Effector memory CD8-positive, alpha-beta T cell (primary cell): ENCODE measurements at regions not wholly inside any gene's neighbourhood (a gene's known extent, or its start where the extent isn't known, plus 50 kb on each side); places are given as distances from the start of the nearest gene placed in this dataset.

Experiments used
- ATAC-seq: fragments of 150-1000 bp; cut with Tn5 transposase; replicated peaks from 2 replicates; pipeline ENCODE4 v1.10.0; 2021; ENCODE audit warnings: mild to moderate bottlenecking, moderate library complexity
- DNase-seq, 3 experiments: peaks; one replicate each; pipeline ENCODE4 v3.0.0; 2021
- H3K27ac Mint-ChIP-seq, 2 donors: one replicate each; pipeline ENCODE4 v1.8.0; 2022; ENCODE audit warnings: mild to moderate bottlenecking in 2 of 2, mixed read lengths in 2 of 2, moderate library complexity in 2 of 2
- H3K27me3 Mint-ChIP-seq, 2 donors: one replicate each; pipeline ENCODE4 v1.8.0; 2022; ENCODE audit warnings: mixed read lengths in 2 of 2
- H3K36me3 Mint-ChIP-seq: one replicate; pipeline ENCODE4 v1.8.0; 2022; ENCODE audit warnings: mild to moderate bottlenecking, moderate library complexity, mixed read lengths; ENCODE audit not compliant: insufficient read depth
- H3K4me1 Mint-ChIP-seq, 2 donors: one replicate each; pipeline ENCODE4 v1.8.0; 2022; ENCODE audit warnings: low read depth in 2 of 2, mixed read lengths in 2 of 2
- H3K4me3 Mint-ChIP-seq, 2 donors: one replicate each; pipeline ENCODE4 v1.8.0; 2022; ENCODE audit warnings: mild to moderate bottlenecking in 2 of 2, mixed read lengths in 2 of 2, moderate library complexity in 2 of 2
- H3K9me3 Mint-ChIP-seq, 2 donors: one replicate each; pipeline ENCODE4 v1.8.0; 2022; ENCODE audit warnings: mixed read lengths in 2 of 2

- Mint-ChIP-seq H3K36me3 (no peaks in the 10 kb centered on the region), H3K9me3 (no peaks in the 10 kb centered on the region), H3K4me1 (no peaks in the 10 kb centered on the region), H3K27ac (no peak overlapping the region), H3K27me3 (peaks cover 30 to 33% of the 10 kb centered on the region in 2 donors), H3K4me3 (no peak overlapping the region)
- DNase-seq (no peak), ATAC-seq (no peak)
These were observed 107.1 kb downstream of the UNC5CL start for GRCh38 chr6:40931931-40932330.

- no peak for ATAC-seq
- H3K27me3 Mint-ChIP-seq = peaks cover 22 to 37% of the 10 kb centered on the region in 2 donors
- no peaks in the 10 kb centered on the region for H3K4me1 Mint-ChIP-seq
- no peaks in the 10 kb centered on the region for H3K9me3 Mint-ChIP-seq
- H3K27ac Mint-ChIP-seq = no peak overlapping the region
- no peaks in the 10 kb centered on the region for H3K36me3 Mint-ChIP-seq
- DNase-seq = no peak
- no peak overlapping the region for H3K4me3 Mint-ChIP-seq
These were observed 108.5 kb downstream of the UNC5CL start for GRCh38 chr6:40930555-40930954.

DNA sequence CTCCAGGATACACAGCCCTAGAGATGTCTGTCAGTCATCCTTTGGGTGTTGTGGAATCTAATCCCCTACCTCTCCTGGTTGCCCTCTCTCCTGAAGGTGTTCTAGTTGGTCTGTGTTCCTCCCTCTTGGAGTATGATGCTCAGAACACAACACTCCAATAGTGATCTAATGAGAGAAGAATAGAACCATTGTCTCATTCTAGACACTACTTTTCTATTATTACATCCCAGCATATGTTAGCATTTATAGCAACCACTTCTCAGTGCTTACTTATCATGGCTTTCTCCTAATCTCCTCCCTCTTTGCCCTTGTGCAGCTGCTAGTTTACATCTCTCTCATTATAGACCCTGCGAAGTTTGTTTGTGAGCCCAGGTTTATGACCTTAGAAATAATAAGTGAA is 109.0 kb downstream of the UNC5CL start:
- no peaks in the 10 kb centered on the region for H3K9me3 Mint-ChIP-seq
- peaks cover 20 to 37% of the 10 kb centered on the region in 2 donors for H3K27me3 Mint-ChIP-seq
- DNase-seq (no peak), ATAC-seq (no peak)
- H3K4me3 Mint-ChIP-seq = no peak overlapping the region
- no peak overlapping the region for H3K27ac Mint-ChIP-seq
- H3K4me1 Mint-ChIP-seq = no peaks in the 10 kb centered on the region
- H3K36me3 Mint-ChIP-seq = no peaks in the 10 kb centered on the region

GRCh38 chr6:40929176-40929575 is 109.8 kb downstream of the UNC5CL start:
- H3K27ac Mint-ChIP-seq = no peak overlapping the region
- no peak for DNase-seq
- H3K9me3 Mint-ChIP-seq = no peaks in the 10 kb centered on the region
- H3K27me3 Mint-ChIP-seq = peaks cover 11 to 32% of the 10 kb centered on the region in 2 donors
- H3K4me1 Mint-ChIP-seq = no peaks in the 10 kb centered on the region
- no peak overlapping the region for H3K4me3 Mint-ChIP-seq
- no peak for ATAC-seq
- no peaks in the 10 kb centered on the region for H3K36me3 Mint-ChIP-seq

GRCh38 chr6:40928763-40929162 is 110.3 kb downstream of the UNC5CL start:
- no peaks in the 10 kb centered on the region for H3K9me3 Mint-ChIP-seq
- H3K4me1 Mint-ChIP-seq = no peaks in the 10 kb centered on the region

DNA sequence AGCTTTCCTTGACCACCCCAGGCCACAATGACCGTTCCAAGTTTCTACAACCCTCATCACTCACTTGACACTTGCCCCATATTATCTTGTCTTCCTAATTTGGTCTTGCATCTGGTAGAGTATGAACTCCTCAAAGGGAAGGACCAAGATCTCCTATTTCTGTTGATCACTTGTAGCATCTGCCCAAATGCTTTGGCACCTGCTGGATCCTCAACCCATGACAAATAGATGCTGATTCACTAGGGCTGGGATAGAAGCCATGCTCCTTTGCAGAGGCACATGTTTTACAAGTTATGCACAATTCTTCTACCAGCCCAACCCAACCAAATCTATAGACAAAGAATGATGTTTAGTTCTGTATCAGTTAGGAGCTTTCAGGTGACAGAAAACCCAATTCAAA is 110.7 kb downstream of the UNC5CL start:
- Mint-ChIP-seq H3K27me3 (peaks cover 5 to 25% of the 10 kb centered on the region in 2 donors), H3K4me3 (no peak overlapping the region), H3K9me3 (no peaks in the 10 kb centered on the region), H3K27ac (no peak overlapping the region), H3K4me1 (no peaks in the 10 kb centered on the region), H3K36me3 (no peaks in the 10 kb centered on the region)
- DNase-seq = no peak
- no peak for ATAC-seq

More at GRCh38 chr6:40928763-40929162, 110.3 kb downstream of the UNC5CL start:
- DNase-seq (no peak), ATAC-seq (no peak)
- Mint-ChIP-seq H3K36me3 (no peaks in the 10 kb centered on the region), H3K27me3 (peaks cover 7 to 30% of the 10 kb centered on the region in 2 donors), H3K4me3 (no peak overlapping the region), H3K27ac (no peak overlapping the region)

GRCh38 chr6:40925341-40925740 is 113.7 kb downstream of the UNC5CL start:
- no peak for ATAC-seq
- H3K4me3 Mint-ChIP-seq = no peak overlapping the region
- no peak overlapping the region for H3K27ac Mint-ChIP-seq
- no peaks in the 10 kb centered on the region for H3K4me1 Mint-ChIP-seq
- H3K27me3 Mint-ChIP-seq = peaks cover 24 to 29% of the 10 kb centered on the region in 2 donors
- no peaks in the 10 kb centered on the region for H3K36me3 Mint-ChIP-seq
- no peaks in the 10 kb centered on the region for H3K9me3 Mint-ChIP-seq
- no peak for DNase-seq

GRCh38 chr6:40924839-40925238 is 114.2 kb downstream of the UNC5CL start:
- Mint-ChIP-seq H3K36me3 (no peaks in the 10 kb centered on the region), H3K9me3 (no peaks in the 10 kb centered on the region), H3K27me3 (peaks cover 27 to 34% of the 10 kb centered on the region in 2 donors), H3K4me1 (no peaks in the 10 kb centered on the region), H3K27ac (no peak overlapping the region), H3K4me3 (no peak overlapping the region)
- DNase-seq (no peak), ATAC-seq (no peak)

DNA sequence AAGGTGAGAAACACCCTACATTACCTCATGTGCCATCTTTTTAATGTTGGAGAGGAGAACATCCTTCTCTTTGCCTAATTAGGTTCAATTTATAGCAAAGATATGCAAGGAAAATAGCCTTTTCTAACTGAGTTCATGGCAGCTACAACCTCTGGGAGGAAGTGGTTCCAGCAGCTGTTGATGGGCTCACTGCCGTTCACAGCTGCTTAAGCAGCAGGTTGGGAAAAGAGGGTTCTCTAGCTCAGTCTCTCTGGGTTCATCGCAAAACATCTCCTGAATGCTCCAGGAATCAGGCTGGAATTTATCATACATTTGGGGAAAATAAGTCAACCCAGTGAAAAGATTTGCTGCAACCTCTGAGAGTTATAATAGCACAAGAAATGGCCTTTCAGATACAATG is 115.1 kb downstream of the UNC5CL start:
- H3K36me3 Mint-ChIP-seq = no peaks in the 10 kb centered on the region
- H3K27ac Mint-ChIP-seq = no peak overlapping the region

GRCh38 chr6:40923326-40923725 is 115.7 kb downstream of the UNC5CL start:
- Mint-ChIP-seq H3K4me3 (no peak overlapping the region), H3K9me3 (no peaks in the 10 kb centered on the region), H3K27me3 (peaks cover 42 to 49% of the 10 kb centered on the region in 2 donors), H3K4me1 (no peaks in the 10 kb centered on the region), H3K36me3 (no peaks in the 10 kb centered on the region), H3K27ac (no peak overlapping the region)
- DNase-seq = no peak
- no peak for ATAC-seq

More for the DNA sequence above, 115.1 kb downstream of the UNC5CL start:
- Mint-ChIP-seq H3K27me3 (peaks cover 37 to 44% of the 10 kb centered on the region in 2 donors), H3K9me3 (no peaks in the 10 kb centered on the region), H3K4me3 (no peak overlapping the region), H3K4me1 (no peaks in the 10 kb centered on the region)
- DNase-seq (no peak), ATAC-seq (no peak)

GRCh38 chr6:40922281-40922680 is 116.7 kb downstream of the UNC5CL start:
- ATAC-seq = no peak
- DNase-seq = no peak
- Mint-ChIP-seq H3K9me3 (no peaks in the 10 kb centered on the region), H3K27me3 (peaks cover 47 to 60% of the 10 kb centered on the region in 2 donors), H3K4me1 (no peaks in the 10 kb centered on the region), H3K27ac (no peak overlapping the region), H3K4me3 (no peak overlapping the region), H3K36me3 (no peaks in the 10 kb centered on the region)

GRCh38 chr6:40918040-40918651 is 120.9 kb downstream of the UNC5CL start:
- Mint-ChIP-seq H3K36me3 (no peaks in the 10 kb centered on the region), H3K4me1 (no peaks in the 10 kb centered on the region), H3K27me3 (peaks cover 37 to 78% of the 10 kb centered on the region in 2 donors), H3K9me3 (no peaks in the 10 kb centered on the region), H3K4me3 (no peak overlapping the region), H3K27ac (no peak overlapping the region)
- DNase-seq (no peak), ATAC-seq (no peak)

- no peak for DNase-seq
- Mint-ChIP-seq H3K4me3 (no peak overlapping the region), H3K27me3 (peaks cover 37 to 73% of the 10 kb centered on the region in 2 donors), H3K27ac (no peak overlapping the region), H3K4me1 (no peaks in the 10 kb centered on the region), H3K9me3 (no peaks in the 10 kb centered on the region), H3K36me3 (no peaks in the 10 kb centered on the region)
- ATAC-seq = no peak
These were observed 121.4 kb downstream of the UNC5CL start for GRCh38 chr6:40917603-40918002.

- Mint-ChIP-seq H3K27me3 (peaks cover 37 to 68% of the 10 kb centered on the region in 2 donors), H3K4me3 (no peak overlapping the region), H3K36me3 (no peaks in the 10 kb centered on the region), H3K4me1 (no peaks in the 10 kb centered on the region), H3K9me3 (no peaks in the 10 kb centered on the region), H3K27ac (no peak overlapping the region)
- DNase-seq (no peak), ATAC-seq (no peak)
These were observed 122.2 kb downstream of the UNC5CL start for GRCh38 chr6:40916845-40917244.
